Adrenal gland (tissue), 9 donors: ENCODE measurements at regions not wholly inside any gene's neighbourhood (a gene's known extent, or its start where the extent isn't known, plus 50 kb on each side); places are given as distances from the start of the nearest gene placed in this dataset.

Source experiments
- DNase-seq, 7 donors: peaks; one replicate each; pipeline ENCODE4 v3.0.0-alpha.2; 2019 to 2020
- H3K27ac ChIP-seq, 5 donors: fragments of 200-600 bp; sonication (generic) in 4 of 5; 1 replicate in 3 of 5; 2 replicates in 2 of 5; pipeline versions ENCODE4 v1.5.1 to v1.8.0; 2016 to 2020; ENCODE audit warnings: mild to moderate bottlenecking in 1 of 5
- H3K27me3 ChIP-seq: fragments of 200-600 bp; 2 replicates; pipeline ENCODE4 v1.8.0; 2021
- H3K36me3 ChIP-seq, 2 donors: fragments of 200-600 bp; replicated peaks in 1 of 2; 1 replicate in 1 of 2; 2 replicates in 1 of 2; pipeline versions ENCODE4 v1.5.1 to v1.8.0; 2018 to 2022
- H3K4me1 ChIP-seq, 2 donors: fragments of 200-600 bp; replicated peaks in 1 of 2; 1 replicate in 1 of 2; 2 replicates in 1 of 2; pipeline versions ENCODE4 v1.5.1 to v1.8.0; 2018 to 2021
- H3K4me3 ChIP-seq, 4 donors: fragments of 200-600 bp; sonication (generic) in 3 of 4; one replicate each; pipeline ENCODE4 v1.5.1; 2016 to 2018
- H3K9me3 ChIP-seq, 3 donors: fragments of 200-600 bp; sonication (generic) in 1 of 3; replicated peaks in 1 of 3; 1 replicate in 2 of 3; 2 replicates in 1 of 3; pipeline versions ENCODE4 v1.5.1 to v1.8.0; 2016 to 2021
- POLR2A ChIP-seq, 2 donors: fragments of 450-650 bp; IDR thresholded peaks; one replicate each; pipeline ENCODE4 v1.6.1; 2017; ENCODE audit warnings: antibody characterized with exemption in 2 of 2, mild to moderate bottlenecking in 2 of 2, moderate library complexity in 1 of 2
- WGBS, 4 donors: extraction: QIAGEN DNeasy Blood & Tissue Kit in 2 of 4; methylation state at CpG; one replicate each; pipeline versions ENCODE4 v1.1.5 to v1.1.7; 2013 to 2017; 5-methylcytosine and 5-hydroxymethylcytosine counted together
- intact Hi-C, 2 donors: fragments of 100-400 bp; cut with DNase I; formaldehyde crosslinking; loops; one replicate each; pipeline versions ENCODE4 v1.14.1 to v1.15.0; 2022 to 2023
- TF ChIP-seq, protein P1 (sequence below), 6 experiments: fragments of 450-650 bp in 4 of 6; fragments of 200-600 bp in 2 of 6; sonication (generic) in 1 of 6; IDR thresholded peaks; 1 replicate in 5 of 6; 2 replicates in 1 of 6; pipeline versions ENCODE4 v1.5.1 to v1.8.0; 2016 to 2021; ENCODE audit warnings: antibody characterized with exemption in 6 of 6, mild to moderate bottlenecking in 2 of 6, moderate library complexity in 1 of 6
- donor health status: healthy with polysubstance abuse.
- donor health status: Bipolar disorder and iron deficiency.
- donor health status: DM: yes; HTN: yes; CAD: no.
- donor health status: DM: no; HTN: no; CAD: no.
- donor health status: DM: no; HTN: no; CAD: no.

DNA sequence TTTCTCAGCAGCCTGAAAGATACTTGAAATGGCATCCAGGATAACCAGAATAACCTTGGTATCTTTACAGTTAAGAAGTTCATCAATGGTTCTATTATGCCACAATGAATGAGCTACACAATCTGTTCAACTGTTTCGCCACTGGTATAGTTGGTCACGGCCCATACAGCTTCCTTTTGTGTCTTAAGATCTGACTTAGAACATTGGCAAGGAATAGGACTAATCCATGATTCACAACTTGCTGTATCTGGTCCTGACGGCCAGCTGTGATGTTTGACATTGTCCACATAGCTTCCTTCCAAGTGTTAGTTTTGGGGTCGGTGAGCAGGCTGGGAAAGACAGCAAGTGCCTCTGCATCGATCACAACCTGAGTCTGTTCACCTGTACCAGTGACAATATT lies 113.3 kb upstream of the RAD23B start:
- intact Hi-C loops: loop anchor here in 1 of 2 donors (10.0 kb wide), 1 partner anchor 515 kb away; no protein-coding TSS in a partner anchor
- H3K4me1 ChIP-seq: no peaks in the 10 kb centered on the region
- 84 to 91% (median 86%) methylated on average over 4 to 5 of the region's 5 CpGs for WGBS, 4 donors
- TF ChIP-seq, protein P1, sequence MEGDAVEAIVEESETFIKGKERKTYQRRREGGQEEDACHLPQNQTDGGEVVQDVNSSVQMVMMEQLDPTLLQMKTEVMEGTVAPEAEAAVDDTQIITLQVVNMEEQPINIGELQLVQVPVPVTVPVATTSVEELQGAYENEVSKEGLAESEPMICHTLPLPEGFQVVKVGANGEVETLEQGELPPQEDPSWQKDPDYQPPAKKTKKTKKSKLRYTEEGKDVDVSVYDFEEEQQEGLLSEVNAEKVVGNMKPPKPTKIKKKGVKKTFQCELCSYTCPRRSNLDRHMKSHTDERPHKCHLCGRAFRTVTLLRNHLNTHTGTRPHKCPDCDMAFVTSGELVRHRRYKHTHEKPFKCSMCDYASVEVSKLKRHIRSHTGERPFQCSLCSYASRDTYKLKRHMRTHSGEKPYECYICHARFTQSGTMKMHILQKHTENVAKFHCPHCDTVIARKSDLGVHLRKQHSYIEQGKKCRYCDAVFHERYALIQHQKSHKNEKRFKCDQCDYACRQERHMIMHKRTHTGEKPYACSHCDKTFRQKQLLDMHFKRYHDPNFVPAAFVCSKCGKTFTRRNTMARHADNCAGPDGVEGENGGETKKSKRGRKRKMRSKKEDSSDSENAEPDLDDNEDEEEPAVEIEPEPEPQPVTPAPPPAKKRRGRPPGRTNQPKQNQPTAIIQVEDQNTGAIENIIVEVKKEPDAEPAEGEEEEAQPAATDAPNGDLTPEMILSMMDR (IDR thresholded peaks at IDR 0.05): no peak
- TF ChIP-seq POLR2A (IDR thresholded peaks at IDR 0.05): no peak
- no peaks in the 10 kb centered on the region for H3K9me3 ChIP-seq
- no peak for DNase-seq
- H3K27ac ChIP-seq: no peak overlapping the region
- H3K36me3 ChIP-seq: no peaks in the 10 kb centered on the region
- no peak overlapping the region for H3K4me3 ChIP-seq
- no peaks in the 10 kb centered on the region for H3K27me3 ChIP-seq

DNA sequence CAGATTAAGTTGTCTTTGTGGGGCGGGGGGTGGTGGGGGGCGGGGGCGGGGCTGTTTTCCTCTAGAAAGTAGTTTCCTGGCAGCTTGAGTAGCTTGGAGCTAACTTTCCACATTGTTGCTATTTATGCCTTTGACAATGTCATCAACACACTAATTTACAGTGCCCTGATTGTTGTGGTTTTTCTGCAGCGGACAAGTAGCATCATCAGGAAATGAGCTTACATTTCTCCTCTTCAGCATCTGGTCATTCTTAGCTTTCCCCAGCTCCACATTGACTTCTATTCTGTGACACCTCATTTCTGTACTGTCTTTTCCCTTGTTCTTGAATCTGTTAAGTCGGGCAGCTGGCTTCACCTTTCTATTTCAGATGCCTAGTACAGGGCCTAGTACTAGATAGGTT lies 112.3 kb upstream of the RAD23B start:
- no peak overlapping the region for H3K27ac ChIP-seq
- no peak for DNase-seq
- TF ChIP-seq POLR2A (IDR thresholded peaks at IDR 0.05): no peak
- TF ChIP-seq, protein P1 (IDR thresholded peaks at IDR 0.05): no peak
- H3K27me3 ChIP-seq: no peaks in the 10 kb centered on the region
- H3K4me1 ChIP-seq: no peaks in the 10 kb centered on the region
- no peak overlapping the region for H3K4me3 ChIP-seq
- intact Hi-C loops: no loop called here
- no peaks in the 10 kb centered on the region for H3K9me3 ChIP-seq
- H3K36me3 ChIP-seq: no peaks in the 10 kb centered on the region
- WGBS, 4 donors: 69 to 85% (median 74%) methylated on average over 5 of the region's 5 CpGs

DNA sequence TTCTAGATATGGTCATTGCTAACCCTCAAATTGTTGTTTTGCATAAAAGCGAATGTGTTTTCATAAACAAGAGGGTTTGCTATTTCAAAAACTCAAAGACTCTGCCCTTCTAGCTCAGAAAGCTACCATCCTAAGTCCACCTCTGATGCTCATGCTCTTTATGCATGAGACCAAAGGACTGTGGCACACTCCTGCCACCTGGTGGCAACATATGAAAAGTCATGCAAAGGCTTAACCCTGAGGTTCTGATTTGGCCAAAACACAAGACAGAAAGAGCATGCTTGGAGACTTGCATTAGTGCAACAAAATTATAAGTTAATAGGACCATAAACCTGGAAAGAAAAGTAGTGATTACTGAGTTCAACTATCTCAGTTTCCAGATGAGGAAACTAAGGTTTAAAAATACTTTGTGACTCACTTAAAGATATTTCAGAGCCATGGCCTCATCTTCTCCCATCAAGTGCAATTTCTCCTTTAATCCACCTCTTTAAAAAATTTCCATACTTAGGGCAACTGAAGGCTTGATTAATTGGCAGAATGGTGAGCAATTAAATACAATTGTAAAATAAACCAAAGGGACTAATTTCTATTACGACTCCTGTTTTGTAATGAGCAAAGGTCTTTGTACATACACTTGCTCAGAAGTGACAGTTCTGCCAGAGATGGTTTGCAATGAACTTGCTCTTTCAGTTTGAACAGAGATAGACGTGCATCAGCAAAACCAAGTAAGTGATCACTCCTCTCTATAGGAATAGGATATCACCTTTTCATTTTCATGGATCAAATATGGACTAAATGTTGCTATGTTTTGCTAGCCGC lies 110.7 kb upstream of the RAD23B start:
- no peaks in the 10 kb centered on the region for H3K9me3 ChIP-seq
- H3K27ac ChIP-seq: no peak overlapping the region
- no peaks in the 10 kb centered on the region for H3K36me3 ChIP-seq
- no peaks in the 10 kb centered on the region for H3K27me3 ChIP-seq
- intact Hi-C loops: no loop called here
- TF ChIP-seq, protein P1 (IDR thresholded peaks at IDR 0.05): peak; percentile 89 to 92 (median 90)
- no peak for TF ChIP-seq POLR2A (IDR thresholded peaks at IDR 0.05)
- H3K4me1 ChIP-seq: no peaks in the 10 kb centered on the region
- DNase-seq: peak; percentile 72 to 94 (median 80)
- WGBS, 4 donors: 51 to 62% (median 55%) methylated on average over 4 of the region's 4 CpGs
- H3K4me3 ChIP-seq: no peak overlapping the region

DNA sequence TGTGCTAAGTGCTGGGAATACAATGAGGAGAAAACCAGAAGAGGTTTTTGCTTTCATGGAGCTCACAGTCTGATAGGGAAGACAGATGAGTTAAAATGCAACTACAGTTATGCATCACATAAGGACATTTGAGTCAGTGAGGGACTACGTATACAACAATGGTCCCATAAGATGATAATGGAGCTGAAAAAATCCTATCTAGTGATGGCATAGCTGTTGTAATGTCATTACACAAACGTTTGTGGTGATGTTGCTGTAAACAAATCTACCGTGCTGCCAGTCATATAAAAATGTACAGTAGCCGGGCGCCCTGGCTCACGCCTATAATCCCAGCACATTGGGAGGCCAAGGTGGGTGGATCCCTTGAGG lies 110.1 kb upstream of the RAD23B start:
- intact Hi-C loops: no loop called here
- no peak overlapping the region for H3K27ac ChIP-seq
- DNase-seq: no peak
- no peak overlapping the region for H3K4me3 ChIP-seq
- 77 to 82% (median 81%) methylated on average over 6 of the region's 6 CpGs for WGBS, 4 donors
- H3K36me3 ChIP-seq: no peaks in the 10 kb centered on the region
- TF ChIP-seq POLR2A (IDR thresholded peaks at IDR 0.05): no peak
- TF ChIP-seq, protein P1 (IDR thresholded peaks at IDR 0.05): no peak
- H3K27me3 ChIP-seq: no peaks in the 10 kb centered on the region
- no peaks in the 10 kb centered on the region for H3K4me1 ChIP-seq
- H3K9me3 ChIP-seq: no peaks in the 10 kb centered on the region
